Aorta (tissue), 5 donors: ENCODE measurements at regions not wholly inside any gene's neighbourhood (a gene's known extent, or its start where the extent isn't known, plus 50 kb on each side); places are given as distances from the start of the nearest gene placed in this dataset.

Experiments
- ATAC-seq: fragments of 200-7000 bp; cut with Tn5 transposase; one replicate; pipeline ENCODE4 v1.9.1; 2022; ENCODE audit warnings: moderate library complexity; ENCODE audit not compliant: low FRiP score
- DNase-seq, 2 donors: peaks; one replicate each; pipeline ENCODE4 v3.0.0-alpha.2; 2020
- H3K27ac ChIP-seq, 2 donors: one replicate each; pipeline ENCODE4 v1.5.1; 2013; ENCODE audit warnings: low read length in 2 of 2, mild to moderate bottlenecking in 2 of 2, moderate library complexity in 2 of 2, control low read depth in 1 of 2, inconsistent platforms in 1 of 2, low read depth in 1 of 2
- H3K27me3 ChIP-seq, 2 donors: one replicate each; pipeline ENCODE4 v1.6.1; 2013; ENCODE audit warnings: control low read depth in 1 of 2, low read length in 1 of 2, mild to moderate bottlenecking in 1 of 2, moderate library complexity in 1 of 2; ENCODE audit not compliant: insufficient read depth in 2 of 2, control insufficient read depth in 1 of 2
- H3K36me3 ChIP-seq, 2 donors: one replicate each; pipeline ENCODE4 v1.6.1; 2013; ENCODE audit warnings: control low read depth in 1 of 2, low read length in 1 of 2, mild to moderate bottlenecking in 1 of 2; ENCODE audit not compliant: insufficient read depth in 2 of 2, control insufficient read depth in 1 of 2
- H3K4me1 ChIP-seq, 2 donors: one replicate each; pipeline ENCODE4 v1.6.1; 2013; ENCODE audit warnings: low read length in 2 of 2, control low read depth in 1 of 2, mild to moderate bottlenecking in 1 of 2, moderate library complexity in 1 of 2; ENCODE audit not compliant: insufficient read depth in 2 of 2, control insufficient read depth in 1 of 2
- H3K4me3 ChIP-seq, 2 donors: one replicate each; pipeline ENCODE4 v1.5.1; 2013; ENCODE audit warnings: low read length in 2 of 2, control low read depth in 1 of 2, mild to moderate bottlenecking in 1 of 2
- H3K9me3 ChIP-seq: one replicate; pipeline ENCODE4 v1.6.1; 2013; ENCODE audit warnings: mild to moderate bottlenecking, low read length; ENCODE audit not compliant: control insufficient read depth
- WGBS, 2 donors: extraction: QIAGEN DNeasy Blood & Tissue Kit; methylation state at CpG; one replicate each; pipeline ENCODE4 v1.1.7; 2013; 5-methylcytosine and 5-hydroxymethylcytosine counted together
- intact Hi-C, 2 donors: fragments of 100-400 bp; cut with DNase I; formaldehyde crosslinking; loops; one replicate each; pipeline versions ENCODE4 v1.14.2 to v1.15.0; 2022
- donor health status: healthy with polysubstance abuse.
- donor health status: Bipolar disorder and iron deficiency.
- donor health status: DM: no; HTN: no; CAD: no.
- donor health status: DM: no; HTN: no; CAD: no.
- donor health status: DM: yes; HTN: yes; CAD: no.

DNA sequence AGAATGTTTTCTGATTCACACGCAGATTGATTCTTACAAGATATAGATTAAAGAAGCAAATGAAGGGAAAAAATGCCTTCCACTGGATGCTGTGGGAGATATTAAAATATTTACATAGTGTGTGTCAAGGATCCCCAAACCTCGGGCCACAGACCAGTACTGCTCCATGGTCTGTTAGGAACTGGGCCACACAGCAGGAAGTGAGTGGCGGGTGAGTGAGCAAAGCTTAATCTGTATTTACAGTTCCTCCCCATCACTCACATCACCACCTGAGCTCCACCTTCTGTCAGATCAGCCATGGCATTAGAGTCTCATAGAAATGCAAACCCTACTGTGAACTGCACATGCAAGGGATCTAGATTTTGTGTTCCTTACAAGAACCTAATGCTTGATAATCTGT, 552.6 kb upstream of the GOLIM4 start:
- Histone ChIP-seq H3K9me3 (no peaks in the 10 kb centered on the region), H3K27ac (no peak overlapping the region), H3K4me1 (no peaks in the 10 kb centered on the region), H3K36me3 (no peaks in the 10 kb centered on the region), H3K4me3 (no peak overlapping the region), H3K27me3 (no peaks in the 10 kb centered on the region)
- intact Hi-C loops, result no loop called here
- ATAC-seq (no peak), DNase-seq (no peak)
- WGBS, 2 donors, result 75 to 84% methylated on average over 3 of the region's 3 CpGs

GRCh38 chr3:168647582-168647981, 551.9 kb upstream of the GOLIM4 start:
- intact Hi-C loops, result no loop called here
- no peaks in the 10 kb centered on the region for H3K9me3 ChIP-seq
- H3K4me1 ChIP-seq, result no peaks in the 10 kb centered on the region

GRCh38 chr3:168645180-168645579, 549.5 kb upstream of the GOLIM4 start:
- Histone ChIP-seq H3K27me3 (no peaks in the 10 kb centered on the region), H3K4me3 (no peak overlapping the region), H3K36me3 (no peaks in the 10 kb centered on the region), H3K27ac (no peak overlapping the region), H3K4me1 (no peaks in the 10 kb centered on the region), H3K9me3 (no peaks in the 10 kb centered on the region)
- DNase-seq (no peak), ATAC-seq (no peak)
- WGBS, 2 donors, result 83% methylated on average over 2 of the region's 2 CpGs
- intact Hi-C loops, result no loop called here

More at GRCh38 chr3:168647582-168647981, 551.9 kb upstream of the GOLIM4 start:
- ATAC-seq (no peak), DNase-seq (no peak)
- no peak overlapping the region for H3K27ac ChIP-seq
- no peaks in the 10 kb centered on the region for H3K36me3 ChIP-seq
- H3K4me3 ChIP-seq, result no peak overlapping the region
- H3K27me3 ChIP-seq, result no peaks in the 10 kb centered on the region

DNA sequence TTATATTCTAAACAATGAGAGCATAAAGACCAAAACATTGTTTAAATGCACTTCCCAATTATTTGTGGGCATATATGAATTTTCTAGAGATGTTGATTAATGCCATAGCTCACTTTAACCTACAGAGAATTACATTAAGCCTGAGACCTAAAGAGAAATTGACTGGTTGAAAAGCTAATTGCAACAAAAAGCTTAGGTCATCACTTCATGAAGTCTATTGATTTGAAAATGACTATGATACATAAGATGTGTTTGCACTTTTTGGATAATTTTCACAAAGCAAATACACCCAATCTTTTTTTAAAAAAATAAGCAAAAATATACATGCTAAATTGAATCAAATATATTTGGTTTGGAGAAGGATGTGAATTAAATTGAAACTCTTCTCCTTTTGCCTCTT, 532.8 kb upstream of the GOLIM4 start:
- Histone ChIP-seq H3K36me3 (no peaks in the 10 kb centered on the region), H3K27me3 (no peaks in the 10 kb centered on the region), H3K4me1 (no peaks in the 10 kb centered on the region), H3K27ac (no peak overlapping the region), H3K4me3 (no peak overlapping the region), H3K9me3 (no peaks in the 10 kb centered on the region)
- intact Hi-C loops, result no loop called here
- no peak for DNase-seq
- no peak for ATAC-seq

GRCh38 chr3:168625477-168625876, 529.8 kb upstream of the GOLIM4 start:
- no peaks in the 10 kb centered on the region for H3K9me3 ChIP-seq
- DNase-seq, result no peak
- no peaks in the 10 kb centered on the region for H3K36me3 ChIP-seq
- no peak for ATAC-seq
- no peak overlapping the region for H3K4me3 ChIP-seq
- intact Hi-C loops, result no loop called here
- H3K27ac ChIP-seq, result no peak overlapping the region
- H3K27me3 ChIP-seq, result no peaks in the 10 kb centered on the region
- no peaks in the 10 kb centered on the region for H3K4me1 ChIP-seq

DNA sequence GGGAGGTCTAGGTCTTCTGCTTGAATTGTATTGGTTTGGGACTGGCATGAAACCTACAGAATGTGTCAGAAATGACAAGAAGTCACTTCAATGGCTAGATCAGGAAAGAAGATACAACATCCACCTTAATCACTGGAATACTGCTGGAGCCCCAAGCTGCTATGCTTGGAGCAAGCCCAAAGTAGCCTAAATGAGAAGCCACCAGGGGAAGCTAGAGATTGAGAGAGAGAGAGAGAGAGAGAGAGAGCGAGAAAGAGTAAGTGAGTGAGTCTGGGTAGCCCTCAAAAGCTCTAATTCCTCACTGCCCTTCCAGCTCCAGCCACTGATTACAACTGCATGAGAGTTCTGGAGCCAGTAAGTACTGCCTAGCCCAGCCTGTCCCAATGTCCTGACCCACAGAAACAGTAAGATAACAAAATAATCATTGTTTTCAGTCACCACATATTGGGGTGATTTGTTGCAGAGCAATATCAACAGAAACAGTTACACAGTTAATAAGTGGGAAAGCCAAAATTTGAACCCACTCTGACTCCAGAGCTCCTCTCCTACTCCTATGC, 529.2 kb upstream of the GOLIM4 start:
- Histone ChIP-seq H3K9me3 (no peaks in the 10 kb centered on the region), H3K4me1 (no peaks in the 10 kb centered on the region), H3K36me3 (no peaks in the 10 kb centered on the region), H3K27me3 (no peaks in the 10 kb centered on the region), H3K27ac (no peak overlapping the region), H3K4me3 (no peak overlapping the region)
- ATAC-seq (no peak), DNase-seq (no peak)
- WGBS, 2 donors, result 80 to 94% methylated on average over 1 of the region's 1 CpG
- intact Hi-C loops, result no loop called here

DNA sequence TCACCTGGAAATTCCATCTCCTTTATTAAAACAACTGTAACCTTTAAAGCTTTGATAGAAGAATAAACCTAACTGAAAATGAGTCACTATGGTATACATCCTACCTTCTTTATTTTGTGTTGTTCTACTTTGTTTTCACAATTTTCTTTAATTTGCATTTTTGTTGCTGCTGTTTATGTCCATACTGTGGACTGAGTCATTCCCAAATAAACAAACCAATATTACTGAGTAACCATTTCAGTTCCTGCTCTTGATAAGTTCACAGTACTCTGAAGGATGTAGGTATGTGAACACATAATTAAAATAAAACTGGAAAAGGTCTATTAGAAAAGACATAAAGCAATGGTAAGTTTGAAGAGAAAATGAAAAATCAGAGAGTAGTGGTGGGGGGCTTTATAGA, 528.5 kb upstream of the GOLIM4 start:
- Histone ChIP-seq H3K36me3 (no peaks in the 10 kb centered on the region), H3K4me1 (no peaks in the 10 kb centered on the region), H3K27ac (no peak overlapping the region), H3K9me3 (no peaks in the 10 kb centered on the region), H3K27me3 (no peaks in the 10 kb centered on the region), H3K4me3 (no peak overlapping the region)
- DNase-seq (no peak), ATAC-seq (no peak)
- intact Hi-C loops, result no loop called here

GRCh38 chr3:168622795-168623194, 527.1 kb upstream of the GOLIM4 start:
- no peaks in the 10 kb centered on the region for H3K36me3 ChIP-seq
- intact Hi-C loops, result no loop called here
- no peak overlapping the region for H3K27ac ChIP-seq
- 51 to 54% methylated on average over 3 of the region's 3 CpGs for WGBS, 2 donors
- H3K9me3 ChIP-seq, result no peaks in the 10 kb centered on the region
- H3K27me3 ChIP-seq, result no peaks in the 10 kb centered on the region
- H3K4me1 ChIP-seq, result no peaks in the 10 kb centered on the region
- H3K4me3 ChIP-seq, result no peak overlapping the region
- ATAC-seq, result no peak
- DNase-seq, result no peak

DNA sequence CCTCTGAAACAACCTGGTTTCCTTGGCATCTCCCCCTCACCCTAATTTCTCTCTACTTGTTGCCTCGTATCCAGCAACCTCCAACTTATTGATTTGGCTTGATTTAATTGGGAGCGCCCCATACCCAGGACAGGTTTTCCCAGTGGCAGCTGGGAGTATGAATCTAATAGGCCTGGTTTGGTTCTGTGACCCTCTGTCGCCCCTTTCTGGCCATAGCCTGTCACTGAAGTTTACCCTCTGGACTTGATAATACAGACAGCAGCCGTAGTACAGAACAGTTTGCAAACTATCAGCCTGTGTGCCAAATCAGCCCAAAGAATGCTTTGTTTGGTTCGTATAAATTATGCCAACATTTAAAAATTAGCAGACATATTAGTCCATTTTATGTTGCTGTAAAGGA, 525.1 kb upstream of the GOLIM4 start:
- Histone ChIP-seq H3K4me3 (no peak overlapping the region), H3K27ac (no peak overlapping the region), H3K4me1 (no peaks in the 10 kb centered on the region), H3K36me3 (no peaks in the 10 kb centered on the region), H3K27me3 (no peaks in the 10 kb centered on the region), H3K9me3 (no peaks in the 10 kb centered on the region)
- ATAC-seq, result no peak
- no peak for DNase-seq
- intact Hi-C loops, result no loop called here
- WGBS, 2 donors, result 72 to 75% methylated on average over 5 of the region's 5 CpGs
